BLaER1 treated with 17β-estradiol and CSF1 and Interleukin-3, amounts not matched to agents 10 nM and 100 nM (cell line): ENCODE measurements at regions not wholly inside any gene's neighbourhood (a gene's known extent, or its start where the extent isn't known, plus 50 kb on each side); places are given as distances from the start of the nearest gene placed in this dataset.
"Not testable (repeated sequence)": the region's sequence is repeated elsewhere in the genome, so short reads cannot be mapped to it uniquely, and the experiment has no call there.

Experiments used
- H3K27ac ChIP-seq, 11 experiments: shearing (Covaris generic); formaldehyde crosslinking; 2 replicates each; pipeline ENCODE4 v1.8.1; 2022
- H3K27me3 ChIP-seq, 11 experiments: shearing (Covaris generic); formaldehyde crosslinking; 2 replicates each; pipeline ENCODE4 v1.8.1; 2022
- H3K36me3 ChIP-seq, 11 experiments: shearing (Covaris generic); formaldehyde crosslinking; 2 replicates each; pipeline ENCODE4 v1.8.1; 2022
- H3K4me1 ChIP-seq, 10 experiments: shearing (Covaris generic); formaldehyde crosslinking; 2 replicates each; pipeline ENCODE4 v1.8.1; 2022
- H3K4me2 ChIP-seq, 11 experiments: shearing (Covaris generic); formaldehyde crosslinking; 2 replicates each; pipeline ENCODE4 v1.8.1; 2022
- H3K4me3 ChIP-seq, 10 experiments: shearing (Covaris generic); formaldehyde crosslinking; 2 replicates each; pipeline ENCODE4 v1.8.1; 2022
- H3K9ac ChIP-seq, 11 experiments: shearing (Covaris generic); formaldehyde crosslinking; 2 replicates each; pipeline ENCODE4 v1.8.1; 2022
- H3K9me3 ChIP-seq, 11 experiments: shearing (Covaris generic); formaldehyde crosslinking; replicated peaks in 1 of 11; 2 replicates each; pipeline ENCODE4 v1.8.1; 2022
- H4K20me1 ChIP-seq, 11 experiments: shearing (Covaris generic); formaldehyde crosslinking; 2 replicates each; pipeline ENCODE4 v1.8.1; 2022
- Cebpa-rat ChIP-seq, 11 experiments: shearing (Covaris generic); IDR thresholded peaks; 2 replicates each; pipeline ENCODE4 v1.8.1; 2022

DNA sequence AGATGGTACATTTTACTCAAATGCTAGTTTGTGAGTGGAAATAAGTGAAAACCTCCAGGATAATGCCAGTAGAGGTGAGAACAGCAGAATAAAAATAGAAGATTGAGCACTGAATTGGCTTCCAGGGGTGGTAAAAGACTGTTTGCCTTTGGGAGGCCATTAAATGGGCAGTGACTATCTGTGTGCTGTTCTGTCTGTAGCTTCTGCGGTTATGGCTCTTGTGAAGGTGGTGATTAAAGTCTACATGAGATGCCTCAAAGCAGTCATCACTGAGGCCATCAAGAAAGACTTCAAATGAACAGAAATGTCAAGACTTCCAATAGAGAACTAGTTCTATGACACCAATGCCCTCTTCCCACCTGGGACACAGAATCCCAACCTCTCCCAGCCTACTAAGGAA, 108.8 kb downstream of the EFHB start:
- Histone ChIP-seq H3K36me3 (no peaks in the 10 kb centered on the region), H3K9me3 (peaks cover 4 to 21% (median 15%) of the 10 kb centered on the region in 11 experiments; a peak in 18 of 22 replicates)

GRCh38 chr3:19822805-19823204, 111.2 kb downstream of the EFHB start:
- peaks cover 4 to 21% (median 15%) of the 10 kb centered on the region in 11 experiments; a peak in 18 of 22 replicates for H3K9me3 ChIP-seq
- no peak for TF ChIP-seq Cebpa-rat (IDR thresholded peaks at IDR 0.05)
- no peaks in the 10 kb centered on the region for H3K36me3 ChIP-seq
- H3K27me3 ChIP-seq, result no peaks in the 10 kb centered on the region
- no peaks in the 10 kb centered on the region for H3K4me1 ChIP-seq
- no peak overlapping the region for H3K9ac ChIP-seq
- no peak overlapping the region for H3K4me2 ChIP-seq
- no peak overlapping the region for H3K4me3 ChIP-seq
- no peaks in the 10 kb centered on the region for H4K20me1 ChIP-seq
- no peak overlapping the region for H3K27ac ChIP-seq

More for the DNA sequence above, 108.8 kb downstream of the EFHB start:
- TF ChIP-seq Cebpa-rat (IDR thresholded peaks at IDR 0.05), result no peak
- Histone ChIP-seq H3K4me2 (no peak overlapping the region), H3K4me1 (no peaks in the 10 kb centered on the region), H4K20me1 (no peaks in the 10 kb centered on the region), H3K27ac (no peak overlapping the region), H3K9ac (no peak overlapping the region), H3K27me3 (no peaks in the 10 kb centered on the region), H3K4me3 (no peak overlapping the region)

DNA sequence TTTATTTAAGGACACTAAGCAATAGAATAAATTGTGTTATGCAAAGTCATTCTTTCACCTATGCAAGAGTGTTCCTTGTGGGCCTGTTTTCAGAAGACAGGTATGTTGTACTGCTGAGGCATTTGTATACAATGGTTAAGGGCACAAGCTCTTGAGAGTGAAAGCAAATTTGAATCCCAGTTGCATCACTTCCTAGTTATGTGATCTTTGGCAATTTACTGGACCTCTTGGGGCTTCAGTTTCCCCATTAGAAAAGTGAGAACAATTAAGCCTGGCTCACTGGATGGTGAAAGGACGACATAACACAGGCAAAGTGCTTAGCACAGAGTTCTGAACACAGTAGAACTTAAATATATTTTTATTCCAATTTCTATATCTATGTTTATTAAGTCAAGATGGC, 117.4 kb downstream of the EFHB start:
- no peaks in the 10 kb centered on the region for H3K36me3 ChIP-seq
- H3K4me1 ChIP-seq, result no peaks in the 10 kb centered on the region
- no peak for TF ChIP-seq Cebpa-rat (IDR thresholded peaks at IDR 0.05)
- no peak overlapping the region for H3K9ac ChIP-seq
- no peak overlapping the region for H3K4me3 ChIP-seq
- peaks cover 0 to 2% (median 1%) of the 10 kb centered on the region in 11 experiments; a peak in 8 of 22 replicates for H3K9me3 ChIP-seq
- H4K20me1 ChIP-seq, result no peaks in the 10 kb centered on the region
- H3K27me3 ChIP-seq, result no peaks in the 10 kb centered on the region
- H3K4me2 ChIP-seq, result no peak overlapping the region
- no peak overlapping the region for H3K27ac ChIP-seq

- Histone ChIP-seq H3K4me2 (no peak overlapping the region), H3K4me3 (no peak overlapping the region), H3K9ac (no peak overlapping the region), H3K27ac (no peak overlapping the region), H4K20me1 (no peaks in the 10 kb centered on the region), H3K4me1 (no peaks in the 10 kb centered on the region), H3K36me3 (no peaks in the 10 kb centered on the region), H3K9me3 (no peaks in the 10 kb centered on the region), H3K27me3 (no peaks in the 10 kb centered on the region)
- no peak for TF ChIP-seq Cebpa-rat (IDR thresholded peaks at IDR 0.05)
These were observed 118.2 kb downstream of the EFHB start for GRCh38 chr3:19815805-19816204.

- not testable (repeated sequence) for H3K27ac ChIP-seq, H3K36me3 ChIP-seq, H3K4me3 ChIP-seq, H3K4me2 ChIP-seq, H3K9me3 ChIP-seq, H3K4me1 ChIP-seq, H3K9ac ChIP-seq, H3K27me3 ChIP-seq, H4K20me1 ChIP-seq
These were observed 120.3 kb downstream of the EFHB start for GRCh38 chr3:19813743-19814142.

GRCh38 chr3:19811689-19812088, 122.3 kb downstream of the EFHB start:
- H3K4me2 ChIP-seq, result no peak overlapping the region
- H4K20me1 ChIP-seq, result no peaks in the 10 kb centered on the region
- no peaks in the 10 kb centered on the region for H3K9me3 ChIP-seq
- TF ChIP-seq Cebpa-rat (IDR thresholded peaks at IDR 0.05), result no peak
- no peak overlapping the region for H3K27ac ChIP-seq
- no peaks in the 10 kb centered on the region for H3K27me3 ChIP-seq
- H3K9ac ChIP-seq, result no peak overlapping the region
- H3K36me3 ChIP-seq, result no peaks in the 10 kb centered on the region
- H3K4me3 ChIP-seq, result no peak overlapping the region
- no peaks in the 10 kb centered on the region for H3K4me1 ChIP-seq

- Histone ChIP-seq H3K4me3 (no peak overlapping the region), H3K27ac (no peak overlapping the region), H3K4me2 (no peak overlapping the region), H3K36me3 (no peaks in the 10 kb centered on the region), H3K27me3 (no peaks in the 10 kb centered on the region), H3K9ac (no peak overlapping the region), H3K4me1 (no peaks in the 10 kb centered on the region), H3K9me3 (peaks cover 4 to 6% (median 5%) of the 10 kb centered on the region in 11 experiments), H4K20me1 (no peaks in the 10 kb centered on the region)
- no peak for TF ChIP-seq Cebpa-rat (IDR thresholded peaks at IDR 0.05)
These were observed 125.2 kb downstream of the EFHB start for GRCh38 chr3:19808834-19809233.

- Histone ChIP-seq H4K20me1 (no peaks in the 10 kb centered on the region), H3K9ac (no peak overlapping the region), H3K27me3 (no peaks in the 10 kb centered on the region), H3K4me2 (no peak overlapping the region), H3K4me3 (no peak overlapping the region), H3K36me3 (no peaks in the 10 kb centered on the region), H3K9me3 (peaks cover 33 to 41% (median 36%) of the 10 kb centered on the region in 11 experiments), H3K27ac (no peak overlapping the region), H3K4me1 (no peaks in the 10 kb centered on the region)
- TF ChIP-seq Cebpa-rat (IDR thresholded peaks at IDR 0.05), result no peak
These were observed 134.1 kb downstream of the EFHB start for GRCh38 chr3:19799887-19800286.

DNA sequence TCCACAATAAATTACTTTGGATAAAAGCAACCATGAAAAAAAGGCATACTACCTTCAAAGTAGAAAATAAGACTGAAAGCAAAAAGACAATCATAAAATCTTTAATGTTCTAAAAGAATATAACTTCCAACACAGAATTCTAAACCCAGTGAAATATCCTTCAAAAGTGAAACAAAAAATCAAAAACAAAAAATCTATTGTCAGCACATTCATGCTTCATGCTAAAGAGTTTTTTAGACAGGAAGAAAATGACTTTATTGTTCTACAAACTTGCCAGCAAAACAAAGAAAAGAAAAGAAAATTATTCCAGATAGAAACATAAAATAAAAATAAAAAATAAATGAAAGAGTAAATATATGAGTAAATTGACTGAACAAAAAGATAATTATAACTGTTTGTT, 134.9 kb downstream of the EFHB start:
- Histone ChIP-seq H4K20me1 (no peaks in the 10 kb centered on the region), H3K4me2 (no peak overlapping the region), H3K9me3 (peaks cover 30 to 39% (median 33%) of the 10 kb centered on the region in 11 experiments), H3K9ac (no peak overlapping the region), H3K36me3 (no peaks in the 10 kb centered on the region), H3K27me3 (no peaks in the 10 kb centered on the region), H3K4me1 (no peaks in the 10 kb centered on the region), H3K4me3 (no peak overlapping the region), H3K27ac (no peak overlapping the region)
- no peak for TF ChIP-seq Cebpa-rat (IDR thresholded peaks at IDR 0.05)

- H3K36me3 ChIP-seq, result no peaks in the 10 kb centered on the region
- no peak for TF ChIP-seq Cebpa-rat (IDR thresholded peaks at IDR 0.05)
- H3K9ac ChIP-seq, result no peak overlapping the region
- no peaks in the 10 kb centered on the region for H4K20me1 ChIP-seq
- H3K4me3 ChIP-seq, result no peak overlapping the region
- H3K27me3 ChIP-seq, result no peaks in the 10 kb centered on the region
- peaks cover 23 to 31% (median 25%) of the 10 kb centered on the region in 11 experiments for H3K9me3 ChIP-seq
- H3K27ac ChIP-seq, result no peak overlapping the region
- H3K4me1 ChIP-seq, result no peaks in the 10 kb centered on the region
- no peak overlapping the region for H3K4me2 ChIP-seq
These were observed 135.7 kb downstream of the EFHB start for GRCh38 chr3:19798324-19798723.

- no peak overlapping the region for H3K4me2 ChIP-seq
- H3K27me3 ChIP-seq, result no peaks in the 10 kb centered on the region
These were observed 141.6 kb downstream of the EFHB start for GRCh38 chr3:19792388-19792787.

More at GRCh38 chr3:19792388-19792787, 141.6 kb downstream of the EFHB start:
- Histone ChIP-seq H4K20me1 (no peaks in the 10 kb centered on the region), H3K9ac (no peak overlapping the region), H3K36me3 (no peaks in the 10 kb centered on the region), H3K4me1 (no peaks in the 10 kb centered on the region), H3K4me3 (no peak overlapping the region), H3K27ac (no peak overlapping the region), H3K9me3 (no peaks in the 10 kb centered on the region)
- no peak for TF ChIP-seq Cebpa-rat (IDR thresholded peaks at IDR 0.05)
